GM12878 (cell line): ENCODE measurements at regions not wholly inside any gene's neighbourhood (a gene's known extent, or its start where the extent isn't known, plus 50 kb on each side); places are given as distances from the start of the nearest gene placed in this dataset.

Experiments used
- ATAC-seq: fragments of 200-7000 bp; cut with Tn5 transposase; 3 replicates; pipeline ENCODE4 v1.9.1; 2020; ENCODE audit warnings: mild to moderate bottlenecking, moderate library complexity
- BruUV-seq: library from RNA; stranded (reverse); fragments of 400-500 nt; replicated peaks from 2 replicates; lab custom pipeline; 2021; lab: Mats Ljungman, UMichigan
- CTCF ChIA-PET: fragments of 300-600 bp; sonication (Branson Sonifier 250); formaldehyde crosslinking; extraction: SDS; loops from one replicate; lab custom pipeline; 2021; ENCODE audit warnings: inconsistent platforms; lab: Yijun Ruan, JAX
- POLR2A ChIA-PET: fragments of 350-600 bp; formaldehyde crosslinking; extraction: SDS; loops from one replicate; lab custom pipeline; 2021; ENCODE audit warnings: inconsistent platforms; lab: Charles Lee
- RAD21 ChIA-PET: fragments of 300-600 bp; sonication (Branson Sonifier 250); formaldehyde crosslinking; loops from one replicate; lab custom pipeline; 2023; ENCODE audit warnings: antibody characterized with exemption; ENCODE audit not compliant: unreplicated experiment; lab: Charles Lee
- SMC1A ChIA-PET: fragments of 300-600 bp; sonication (Branson Sonifier 250); formaldehyde crosslinking; loops from one replicate; lab custom pipeline; 2023; ENCODE audit not compliant: unreplicated experiment, uncharacterized antibody; lab: Charles Lee
- DNase-seq: peaks from one replicate; pipeline ENCODE4 v3.0.0-alpha.2; 2011; ENCODE audit warnings: low read depth, low spot score
- FAIRE-seq: peaks from 3 replicates; lab custom pipeline; 2011; peaks lifted over from hg19 to GRCh38; lab: Jason Lieb, UNC
- H2AFZ ChIP-seq: 2 replicates; pipeline ENCODE4 v1.6.0; 2011; ENCODE audit warnings: low read depth, low read length, control low read depth; ENCODE audit not compliant: control insufficient read depth
- H3K27ac ChIP-seq: 2 replicates; pipeline ENCODE4 v1.5.1; 2011; ENCODE audit warnings: control low read depth; ENCODE audit not compliant: control insufficient read depth, insufficient read depth
- H3K27me3 ChIP-seq, 2 experiments: replicated peaks in 1 of 2; 2 replicates each; pipeline versions ENCODE4 v1.6.0 to v1.6.1; 2011; ENCODE audit warnings: low read length in 1 of 2; ENCODE audit not compliant: control insufficient read depth in 2 of 2, insufficient read depth in 2 of 2
- H3K36me3 ChIP-seq, 2 experiments: 2 replicates each; pipeline ENCODE4 v1.5.1; 2011; ENCODE audit warnings: low read length in 1 of 2; ENCODE audit not compliant: control insufficient read depth in 2 of 2, insufficient read depth in 2 of 2
- H3K4me1 ChIP-seq: 2 replicates; pipeline ENCODE4 v1.6.1; 2011; ENCODE audit warnings: mild to moderate bottlenecking, low read length, moderate library complexity, mixed read lengths; ENCODE audit not compliant: control insufficient read depth, insufficient read depth
- H3K4me2 ChIP-seq: 2 replicates; pipeline ENCODE4 v1.6.0; 2011; ENCODE audit warnings: control low read depth; ENCODE audit not compliant: control insufficient read depth, insufficient read depth
- H3K4me3 ChIP-seq: fragments of 200-600 bp; sonication (generic); 2 replicates; pipeline ENCODE4 v1.5.1; 2016
- H3K79me2 ChIP-seq: 2 replicates; pipeline ENCODE4 v1.6.0; 2011; ENCODE audit warnings: low read length; ENCODE audit not compliant: control insufficient read depth, insufficient read depth
- H3K9ac ChIP-seq: 2 replicates; pipeline ENCODE4 v1.8.0; 2011; ENCODE audit warnings: low read length, control low read depth, mixed read lengths; ENCODE audit not compliant: control insufficient read depth, insufficient read depth
- H3K9me3 ChIP-seq: replicated peaks from 3 replicates; pipeline ENCODE4 v1.5.1; 2011; ENCODE audit warnings: mild to moderate bottlenecking, low read length; ENCODE audit not compliant: control insufficient read depth, insufficient read depth
- H4K20me1 ChIP-seq: 2 replicates; pipeline ENCODE4 v1.6.0; 2011; ENCODE audit not compliant: control insufficient read depth, insufficient read depth
- ASH2L ChIP-seq: fragments of 300-600, 200-600 bp; sonication (generic); IDR thresholded peaks from 2 replicates; pipeline ENCODE4 v1.6.1; 2017; ENCODE audit warnings: low read depth, mild to moderate bottlenecking, borderline replicate concordance
- HCFC1 ChIP-seq: fragments of 150-350 bp; IDR thresholded peaks from 2 replicates; pipeline ENCODE4 v1.6.1; 2014; ENCODE audit warnings: low read length
- IKZF1 ChIP-seq: fragments of 450-650 bp; conservative IDR thresholded peaks from 2 replicates; pipeline ENCODE4 v1.6.1; 2017; ENCODE audit warnings: antibody characterized with exemption, mild to moderate bottlenecking
- MEF2A ChIP-seq: IDR thresholded peaks from 2 replicates; pipeline ENCODE4 v1.6.1; 2011; ENCODE audit warnings: low read depth, mild to moderate bottlenecking, low read length, moderate library complexity; ENCODE audit not compliant: insufficient read depth
- MEF2B ChIP-seq: fragments of 450-650 bp; IDR thresholded peaks from 2 replicates; pipeline ENCODE4 v1.6.1; 2018; ENCODE audit warnings: mild to moderate bottlenecking, moderate library complexity; ENCODE audit not compliant: partially characterized antibody, poor library complexity, severe bottlenecking
- NFIC ChIP-seq: IDR thresholded peaks from 2 replicates; pipeline ENCODE4 v1.6.1; 2012; ENCODE audit warnings: low read depth, mild to moderate bottlenecking, inconsistent platforms, low read length, moderate library complexity
- SMC3 ChIP-seq: IDR thresholded peaks from 2 replicates; pipeline ENCODE4 v1.6.1; 2011; ENCODE audit warnings: low read length, improper control_type of control experiment, borderline replicate concordance
- YBX1 ChIP-seq: fragments of 450-650 bp; IDR thresholded peaks from 2 replicates; pipeline ENCODE4 v1.6.1; 2016; ENCODE audit warnings: antibody characterized with exemption
- WGBS: methylation state at CpG from one replicate; pipeline ENCODE4 v1.1.6; 2016; ENCODE audit warnings: low lambda C conversion rate; ENCODE audit not compliant: insufficient replicate concordance, insufficient coverage; ENCODE audit errors: missing lambda C conversion rate; 5-methylcytosine and 5-hydroxymethylcytosine counted together
- in situ Hi-C: fragments of 300-500 bp; cut with MboI; formaldehyde crosslinking; loops from 9 replicates; pipeline ENCODE4 v1.14.3; 2018; ENCODE audit warnings: mixed read lengths
- intact Hi-C: fragments of 100-400 bp; cut with micrococcal nuclease; formaldehyde crosslinking; loops from one replicate; pipeline ENCODE4 v1.14.2; 2022; ENCODE audit not compliant: unreplicated experiment
- TF ChIP-seq, protein P1 (sequence below), 3 experiments: IDR thresholded peaks in 2 of 3; conservative IDR thresholded peaks in 1 of 3; 2 replicates each; pipeline ENCODE4 v1.5.1; 2011; ENCODE audit warnings: low read depth in 3 of 3, low read length in 3 of 3, mild to moderate bottlenecking in 3 of 3, control low read depth in 2 of 3, moderate library complexity in 2 of 3, inconsistent platforms in 1 of 3, mixed read lengths in 1 of 3; ENCODE audit not compliant: control insufficient read depth in 2 of 3, insufficient read depth in 1 of 3; ENCODE audit errors: extremely low read depth in 1 of 3

GRCh38 chr7:19362099-19362498 is 216.9 kb upstream of the FERD3L start:
- FAIRE-seq = no peak
- TF ChIP-seq IKZF1 (no peak), NFIC (no peak), YBX1 (no peak), MEF2B (no peak), HCFC1 (no peak), ASH2L (no peak), SMC3 (no peak), MEF2A (no peak)
- TF ChIP-seq, protein P1, sequence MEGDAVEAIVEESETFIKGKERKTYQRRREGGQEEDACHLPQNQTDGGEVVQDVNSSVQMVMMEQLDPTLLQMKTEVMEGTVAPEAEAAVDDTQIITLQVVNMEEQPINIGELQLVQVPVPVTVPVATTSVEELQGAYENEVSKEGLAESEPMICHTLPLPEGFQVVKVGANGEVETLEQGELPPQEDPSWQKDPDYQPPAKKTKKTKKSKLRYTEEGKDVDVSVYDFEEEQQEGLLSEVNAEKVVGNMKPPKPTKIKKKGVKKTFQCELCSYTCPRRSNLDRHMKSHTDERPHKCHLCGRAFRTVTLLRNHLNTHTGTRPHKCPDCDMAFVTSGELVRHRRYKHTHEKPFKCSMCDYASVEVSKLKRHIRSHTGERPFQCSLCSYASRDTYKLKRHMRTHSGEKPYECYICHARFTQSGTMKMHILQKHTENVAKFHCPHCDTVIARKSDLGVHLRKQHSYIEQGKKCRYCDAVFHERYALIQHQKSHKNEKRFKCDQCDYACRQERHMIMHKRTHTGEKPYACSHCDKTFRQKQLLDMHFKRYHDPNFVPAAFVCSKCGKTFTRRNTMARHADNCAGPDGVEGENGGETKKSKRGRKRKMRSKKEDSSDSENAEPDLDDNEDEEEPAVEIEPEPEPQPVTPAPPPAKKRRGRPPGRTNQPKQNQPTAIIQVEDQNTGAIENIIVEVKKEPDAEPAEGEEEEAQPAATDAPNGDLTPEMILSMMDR (IDR thresholded peaks at IDR 0.05 in 2 of 3, conservative IDR thresholded peaks at IDR 0.05 in 1 of 3; ENCODE audit: control insufficient read depth in 2 of 3, extremely low read depth in 1 of 3, insufficient read depth in 1 of 3, low read depth in 3 of 3, low read length in 3 of 3) = no peak
- no TSS peak for BruUV-seq
- Histone ChIP-seq H3K27ac (no peak overlapping the region), H3K4me1 (no peaks in the 10 kb centered on the region), H3K9me3 (no peaks in the 10 kb centered on the region), H3K79me2 (no peaks in the 10 kb centered on the region), H4K20me1 (no peaks in the 10 kb centered on the region), H3K9ac (no peak overlapping the region), H3K4me2 (no peak overlapping the region), H2AFZ (no peak overlapping the region), H3K36me3 (no peaks in the 10 kb centered on the region), H3K27me3 (no peaks in the 10 kb centered on the region), H3K4me3 (no peak overlapping the region)
- WGBS = 15% methylated on average over 2 of the region's 2 CpGs
- RAD21 ChIA-PET = no interaction called here
- SMC1A ChIA-PET = no interaction called here
- POLR2A ChIA-PET = no interaction called here
- in situ Hi-C loops (no loop called here), intact Hi-C loops (no loop called here)
- no peak for DNase-seq
- no peak for ATAC-seq
- CTCF ChIA-PET = no interaction called here
